ENCODE measurements at regions not wholly inside any gene's neighbourhood (a gene's known extent, or its start where the extent isn't known, plus 50 kb on each side); places are given as distances from the start of the nearest gene placed in this dataset.

DNA sequence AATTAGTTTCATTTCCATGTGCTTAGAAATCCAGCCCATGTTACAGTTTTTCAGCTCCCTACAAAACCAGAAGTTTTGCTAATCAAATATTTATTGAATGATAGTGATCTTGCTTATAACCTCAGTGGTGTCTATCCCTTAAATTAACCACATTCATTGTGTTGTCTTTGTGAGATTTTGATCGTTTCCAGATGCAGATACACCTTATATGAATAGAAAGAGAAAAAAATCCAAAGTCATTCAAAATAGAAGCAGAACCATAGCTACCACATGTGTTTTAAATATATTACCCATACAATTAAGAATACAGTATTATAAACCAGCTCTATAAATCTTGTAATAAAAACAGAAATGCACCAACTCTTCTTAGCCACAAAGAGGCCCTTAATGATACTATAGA is 60.6 kb upstream of the RREB1 start:
- TF ChIP-seq, protein P1, sequence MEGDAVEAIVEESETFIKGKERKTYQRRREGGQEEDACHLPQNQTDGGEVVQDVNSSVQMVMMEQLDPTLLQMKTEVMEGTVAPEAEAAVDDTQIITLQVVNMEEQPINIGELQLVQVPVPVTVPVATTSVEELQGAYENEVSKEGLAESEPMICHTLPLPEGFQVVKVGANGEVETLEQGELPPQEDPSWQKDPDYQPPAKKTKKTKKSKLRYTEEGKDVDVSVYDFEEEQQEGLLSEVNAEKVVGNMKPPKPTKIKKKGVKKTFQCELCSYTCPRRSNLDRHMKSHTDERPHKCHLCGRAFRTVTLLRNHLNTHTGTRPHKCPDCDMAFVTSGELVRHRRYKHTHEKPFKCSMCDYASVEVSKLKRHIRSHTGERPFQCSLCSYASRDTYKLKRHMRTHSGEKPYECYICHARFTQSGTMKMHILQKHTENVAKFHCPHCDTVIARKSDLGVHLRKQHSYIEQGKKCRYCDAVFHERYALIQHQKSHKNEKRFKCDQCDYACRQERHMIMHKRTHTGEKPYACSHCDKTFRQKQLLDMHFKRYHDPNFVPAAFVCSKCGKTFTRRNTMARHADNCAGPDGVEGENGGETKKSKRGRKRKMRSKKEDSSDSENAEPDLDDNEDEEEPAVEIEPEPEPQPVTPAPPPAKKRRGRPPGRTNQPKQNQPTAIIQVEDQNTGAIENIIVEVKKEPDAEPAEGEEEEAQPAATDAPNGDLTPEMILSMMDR (IDR thresholded peaks at IDR 0.05): no peak

DNA sequence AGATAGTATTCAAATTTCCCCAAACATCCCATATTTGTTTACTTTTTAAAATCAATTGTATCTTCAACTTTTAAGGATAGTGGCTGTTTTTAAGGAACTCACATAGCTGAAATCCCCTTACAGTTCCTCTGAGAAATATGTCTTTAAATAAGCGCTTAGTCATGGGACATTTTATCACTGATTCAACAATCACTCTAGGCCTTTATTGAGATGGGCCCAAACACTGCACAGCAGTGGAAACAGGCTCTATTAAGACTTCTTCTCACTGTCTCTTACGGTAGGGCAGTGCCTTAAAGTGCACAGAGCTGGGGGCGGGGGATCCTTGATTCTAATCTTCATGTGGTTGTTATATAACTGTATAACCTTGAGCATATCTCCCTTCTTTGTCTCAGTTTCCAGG is 59.8 kb upstream of the RREB1 start:
- TF ChIP-seq, protein P1 (IDR thresholded peaks at IDR 0.05): no peak

DNA sequence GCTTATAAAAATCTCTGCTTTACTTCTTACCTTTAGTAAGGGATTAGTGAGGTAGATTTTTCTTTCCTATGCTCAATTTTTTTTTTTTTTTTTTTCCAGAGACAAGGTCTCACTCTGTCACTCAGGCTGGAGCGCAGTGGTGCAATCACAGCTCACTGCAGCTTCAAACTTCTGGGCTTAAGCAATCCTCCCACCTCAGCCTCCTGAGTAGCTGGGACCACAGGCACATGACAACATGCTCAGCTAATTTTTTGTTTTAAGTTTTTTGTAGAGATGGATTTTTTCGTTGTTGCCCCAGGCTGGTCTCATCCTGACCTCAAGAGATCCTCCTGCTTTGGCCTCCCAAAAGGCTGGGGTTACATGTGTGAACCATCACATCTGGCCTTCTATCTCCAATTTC is 58.9 kb upstream of the RREB1 start:
- TF ChIP-seq, protein P1 (IDR thresholded peaks at IDR 0.05): no peak

DNA sequence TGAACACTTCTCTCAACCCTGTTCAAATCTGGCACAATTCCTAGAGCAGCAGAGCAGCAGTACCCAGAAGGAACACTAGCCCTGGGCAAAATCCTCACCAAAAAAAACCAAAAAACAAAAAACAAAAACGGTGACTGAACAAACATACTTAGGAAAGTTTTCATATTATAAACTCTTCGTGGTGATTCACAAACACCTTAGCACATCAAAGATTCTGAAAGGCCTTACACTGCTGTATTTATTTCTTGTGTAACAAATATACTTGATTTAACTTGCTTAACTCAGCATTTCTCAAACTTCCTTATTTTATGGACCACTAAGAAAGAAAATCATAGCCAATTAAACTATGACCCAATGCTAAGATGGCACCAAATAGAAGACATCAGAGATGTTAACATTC is 57.8 kb upstream of the RREB1 start:
- TF ChIP-seq, protein P1 (IDR thresholded peaks at IDR 0.05): no peak

- TF ChIP-seq, protein P1 (IDR thresholded peaks at IDR 0.05): no peak
Measured at GRCh38 chr6:7050872-7051779, 56.6 kb upstream of the RREB1 start.

DNA sequence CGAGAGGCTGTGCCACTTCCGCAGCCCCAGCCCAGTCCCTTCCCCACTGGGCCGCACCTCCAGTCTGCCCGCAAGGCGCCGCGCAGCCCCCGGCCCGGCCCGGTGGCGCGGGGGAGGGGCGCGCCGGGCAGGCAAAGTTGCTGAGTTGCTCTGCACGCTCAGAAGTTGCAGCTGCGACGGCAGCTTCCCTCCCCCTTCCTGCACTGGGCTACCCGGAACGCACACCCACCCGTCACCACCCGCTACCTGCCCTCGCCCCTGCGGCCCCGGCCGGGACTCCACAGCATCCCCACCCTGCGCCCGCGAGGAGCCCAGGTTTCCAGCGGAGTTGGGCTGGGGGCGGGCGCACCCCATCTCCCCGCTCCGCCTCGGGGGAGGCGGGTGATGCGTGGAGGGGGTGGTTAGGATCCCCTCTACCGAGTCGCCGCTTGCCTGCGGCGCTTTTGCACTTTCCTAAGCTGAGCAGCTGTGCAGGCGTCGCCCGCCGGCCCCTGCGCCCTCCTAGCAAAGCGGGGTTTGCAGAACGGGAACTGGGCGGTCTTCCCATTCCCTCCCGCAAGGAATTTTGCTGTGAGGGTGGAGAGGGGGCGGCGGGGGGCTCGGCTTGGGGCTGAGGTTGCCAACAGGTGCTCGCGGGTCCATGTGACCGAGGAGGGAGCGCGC is 55.9 kb upstream of the RREB1 start:
- TF ChIP-seq, protein P1 (IDR thresholded peaks at IDR 0.05): no peak

DNA sequence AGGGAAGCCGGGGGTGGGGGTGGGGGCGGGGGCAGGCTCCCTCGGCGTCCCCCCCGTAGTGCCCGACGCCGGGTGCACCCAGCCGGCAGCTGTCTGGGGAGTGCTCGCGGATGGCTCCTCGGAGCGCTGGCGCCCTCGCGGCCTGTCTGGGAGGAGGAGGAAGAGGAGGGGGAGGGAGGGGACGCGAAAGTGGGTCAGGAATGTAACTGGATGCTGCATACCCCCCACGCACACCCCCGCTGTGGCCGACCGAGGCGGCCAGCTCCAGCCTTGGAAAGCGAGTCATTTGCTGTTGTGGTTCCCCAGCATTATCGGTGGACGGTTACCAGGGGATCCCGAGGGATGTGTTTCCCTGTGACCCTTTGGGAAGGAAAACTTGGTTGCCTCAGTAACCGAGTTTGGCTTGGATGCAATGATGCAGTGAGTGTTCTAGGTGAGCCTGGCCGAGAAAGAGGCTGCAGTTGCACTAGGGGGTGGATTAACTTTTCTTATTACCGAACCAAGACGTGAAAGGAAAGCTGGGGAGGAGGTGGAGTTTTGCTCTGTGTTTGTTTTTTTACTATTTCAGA is 55.2 kb upstream of the RREB1 start:
- TF ChIP-seq, protein P1 (IDR thresholded peaks at IDR 0.05): no peak
